ENCODE measurements at regions not wholly inside any gene's neighbourhood (a gene's known extent, or its start where the extent isn't known, plus 50 kb on each side); places are given as distances from the start of the nearest gene placed in this dataset.

DNA sequence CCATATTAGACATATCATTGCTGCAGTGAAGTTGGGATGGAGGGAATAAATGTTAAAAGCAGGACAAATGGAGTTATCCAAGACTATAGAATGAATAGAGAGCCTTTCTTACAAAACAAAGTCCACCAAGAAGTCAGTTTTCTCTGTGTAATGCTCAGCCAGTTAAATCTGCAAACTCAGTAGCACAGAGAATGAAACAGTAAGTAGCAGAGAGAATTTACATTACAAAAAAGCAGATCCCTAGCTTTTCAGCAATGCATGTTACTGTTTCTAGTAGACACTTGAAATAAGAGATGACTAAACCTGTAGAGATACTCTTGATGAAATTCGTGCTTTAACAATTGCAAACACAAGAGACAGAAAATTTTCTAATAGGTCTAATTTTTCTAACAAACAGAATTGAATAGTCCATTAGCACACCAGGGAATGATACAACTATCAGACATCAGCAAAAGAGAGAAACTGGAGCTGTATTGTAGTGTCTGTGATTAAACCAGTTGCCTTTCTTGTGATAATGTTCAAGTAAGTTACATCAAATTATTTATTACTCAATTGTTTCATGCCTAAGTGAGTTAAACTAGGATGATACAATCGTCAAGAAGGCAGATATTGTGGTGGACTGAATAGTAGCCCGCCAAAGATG, 322.2 kb upstream of the DDX18 start:
- TF ChIP-seq, protein P1, sequence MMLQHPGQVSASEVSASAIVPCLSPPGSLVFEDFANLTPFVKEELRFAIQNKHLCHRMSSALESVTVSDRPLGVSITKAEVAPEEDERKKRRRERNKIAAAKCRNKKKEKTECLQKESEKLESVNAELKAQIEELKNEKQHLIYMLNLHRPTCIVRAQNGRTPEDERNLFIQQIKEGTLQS (IDR thresholded peaks at IDR 0.05), result no peak
- no peak for TF ChIP-seq TAF1 (conservative IDR thresholded peaks at IDR 0.05)
- no peak for TF ChIP-seq GABPA (IDR thresholded peaks at IDR 0.05 in 1 of 2, conservative IDR thresholded peaks at IDR 0.05 in 1 of 2)
- TF ChIP-seq YY1 (IDR thresholded peaks at IDR 0.05), result no peak
- no peak for TF ChIP-seq SP1 (IDR thresholded peaks at IDR 0.05)
- TF ChIP-seq, protein P2, sequence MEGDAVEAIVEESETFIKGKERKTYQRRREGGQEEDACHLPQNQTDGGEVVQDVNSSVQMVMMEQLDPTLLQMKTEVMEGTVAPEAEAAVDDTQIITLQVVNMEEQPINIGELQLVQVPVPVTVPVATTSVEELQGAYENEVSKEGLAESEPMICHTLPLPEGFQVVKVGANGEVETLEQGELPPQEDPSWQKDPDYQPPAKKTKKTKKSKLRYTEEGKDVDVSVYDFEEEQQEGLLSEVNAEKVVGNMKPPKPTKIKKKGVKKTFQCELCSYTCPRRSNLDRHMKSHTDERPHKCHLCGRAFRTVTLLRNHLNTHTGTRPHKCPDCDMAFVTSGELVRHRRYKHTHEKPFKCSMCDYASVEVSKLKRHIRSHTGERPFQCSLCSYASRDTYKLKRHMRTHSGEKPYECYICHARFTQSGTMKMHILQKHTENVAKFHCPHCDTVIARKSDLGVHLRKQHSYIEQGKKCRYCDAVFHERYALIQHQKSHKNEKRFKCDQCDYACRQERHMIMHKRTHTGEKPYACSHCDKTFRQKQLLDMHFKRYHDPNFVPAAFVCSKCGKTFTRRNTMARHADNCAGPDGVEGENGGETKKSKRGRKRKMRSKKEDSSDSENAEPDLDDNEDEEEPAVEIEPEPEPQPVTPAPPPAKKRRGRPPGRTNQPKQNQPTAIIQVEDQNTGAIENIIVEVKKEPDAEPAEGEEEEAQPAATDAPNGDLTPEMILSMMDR (IDR thresholded peaks at IDR 0.05; ENCODE audit: low read depth, low read length, missing input control), result no peak
- no peak for TF ChIP-seq JUND (IDR thresholded peaks at IDR 0.05)
- TF ChIP-seq RAD21 (IDR thresholded peaks at IDR 0.05), result no peak
- TF ChIP-seq, protein P3, sequence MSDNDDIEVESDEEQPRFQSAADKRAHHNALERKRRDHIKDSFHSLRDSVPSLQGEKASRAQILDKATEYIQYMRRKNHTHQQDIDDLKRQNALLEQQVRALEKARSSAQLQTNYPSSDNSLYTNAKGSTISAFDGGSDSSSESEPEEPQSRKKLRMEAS (IDR thresholded peaks at IDR 0.05), result no peak
- TF ChIP-seq, protein P4, sequence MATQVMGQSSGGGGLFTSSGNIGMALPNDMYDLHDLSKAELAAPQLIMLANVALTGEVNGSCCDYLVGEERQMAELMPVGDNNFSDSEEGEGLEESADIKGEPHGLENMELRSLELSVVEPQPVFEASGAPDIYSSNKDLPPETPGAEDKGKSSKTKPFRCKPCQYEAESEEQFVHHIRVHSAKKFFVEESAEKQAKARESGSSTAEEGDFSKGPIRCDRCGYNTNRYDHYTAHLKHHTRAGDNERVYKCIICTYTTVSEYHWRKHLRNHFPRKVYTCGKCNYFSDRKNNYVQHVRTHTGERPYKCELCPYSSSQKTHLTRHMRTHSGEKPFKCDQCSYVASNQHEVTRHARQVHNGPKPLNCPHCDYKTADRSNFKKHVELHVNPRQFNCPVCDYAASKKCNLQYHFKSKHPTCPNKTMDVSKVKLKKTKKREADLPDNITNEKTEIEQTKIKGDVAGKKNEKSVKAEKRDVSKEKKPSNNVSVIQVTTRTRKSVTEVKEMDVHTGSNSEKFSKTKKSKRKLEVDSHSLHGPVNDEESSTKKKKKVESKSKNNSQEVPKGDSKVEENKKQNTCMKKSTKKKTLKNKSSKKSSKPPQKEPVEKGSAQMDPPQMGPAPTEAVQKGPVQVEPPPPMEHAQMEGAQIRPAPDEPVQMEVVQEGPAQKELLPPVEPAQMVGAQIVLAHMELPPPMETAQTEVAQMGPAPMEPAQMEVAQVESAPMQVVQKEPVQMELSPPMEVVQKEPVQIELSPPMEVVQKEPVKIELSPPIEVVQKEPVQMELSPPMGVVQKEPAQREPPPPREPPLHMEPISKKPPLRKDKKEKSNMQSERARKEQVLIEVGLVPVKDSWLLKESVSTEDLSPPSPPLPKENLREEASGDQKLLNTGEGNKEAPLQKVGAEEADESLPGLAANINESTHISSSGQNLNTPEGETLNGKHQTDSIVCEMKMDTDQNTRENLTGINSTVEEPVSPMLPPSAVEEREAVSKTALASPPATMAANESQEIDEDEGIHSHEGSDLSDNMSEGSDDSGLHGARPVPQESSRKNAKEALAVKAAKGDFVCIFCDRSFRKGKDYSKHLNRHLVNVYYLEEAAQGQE (IDR thresholded peaks at IDR 0.05), result no peak
- no peak for TF ChIP-seq RXRA (IDR thresholded peaks at IDR 0.05)

All from liver (tissue), 3 donors.